GM19455 (cell line): ENCODE measurements at regions not wholly inside any gene's neighbourhood (a gene's known extent, or its start where the extent isn't known, plus 50 kb on each side); places are given as distances from the start of the nearest gene placed in this dataset.

Source experiments
- ATAC-seq: cut with Tn5 transposase; IDR thresholded peaks from one replicate; pipeline ENCODE4 v1.9.1; 2021; ENCODE audit not compliant: unreplicated experiment

GRCh38 chr1:218809625-218810024 lies 364.1 kb upstream of the LYPLAL1 start:
- no peak for ATAC-seq

- ATAC-seq: no peak
These were observed 363.4 kb upstream of the LYPLAL1 start for GRCh38 chr1:218810306-218810705.

- no peak for ATAC-seq
These were observed 362.2 kb upstream of the LYPLAL1 start for GRCh38 chr1:218811497-218811896.

DNA sequence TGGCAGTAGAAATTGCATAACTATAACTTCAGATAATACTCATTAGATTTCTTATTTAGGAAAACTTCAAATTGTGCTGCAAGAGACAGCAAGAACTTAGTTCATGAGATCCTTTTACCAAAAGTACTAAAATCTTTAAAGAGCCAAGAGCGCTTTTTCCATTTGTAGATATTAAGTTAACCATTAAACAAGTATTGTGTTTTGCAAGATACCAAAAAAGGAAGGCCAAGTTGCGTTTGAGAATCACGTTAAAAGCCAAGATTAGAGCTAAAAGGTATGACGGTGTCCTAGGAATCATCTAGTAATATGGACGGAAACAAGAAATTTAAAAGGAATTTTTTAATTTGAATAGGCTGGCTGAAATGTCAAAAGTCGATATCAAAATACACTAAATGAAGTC lies 361.3 kb upstream of the LYPLAL1 start:
- no peak for ATAC-seq

DNA sequence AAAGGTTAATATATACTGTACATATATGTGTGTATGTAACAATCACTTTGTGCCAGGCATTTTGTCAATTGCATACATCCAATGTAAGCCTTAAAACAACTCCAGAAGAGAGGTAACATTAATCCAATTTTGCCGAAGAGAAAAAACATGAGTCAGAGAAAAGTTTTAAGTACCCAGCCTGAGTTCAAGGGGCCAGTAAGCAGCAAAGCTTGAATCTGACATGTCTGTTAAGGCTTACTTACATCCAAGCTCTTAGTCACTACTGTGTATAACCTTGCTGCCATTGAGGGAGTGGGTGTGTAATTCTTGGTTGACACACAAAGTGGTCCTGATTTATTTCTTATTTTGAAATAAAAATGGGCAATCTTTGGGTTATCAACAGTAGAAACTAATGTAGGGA lies 360.4 kb upstream of the LYPLAL1 start:
- ATAC-seq: no peak

DNA sequence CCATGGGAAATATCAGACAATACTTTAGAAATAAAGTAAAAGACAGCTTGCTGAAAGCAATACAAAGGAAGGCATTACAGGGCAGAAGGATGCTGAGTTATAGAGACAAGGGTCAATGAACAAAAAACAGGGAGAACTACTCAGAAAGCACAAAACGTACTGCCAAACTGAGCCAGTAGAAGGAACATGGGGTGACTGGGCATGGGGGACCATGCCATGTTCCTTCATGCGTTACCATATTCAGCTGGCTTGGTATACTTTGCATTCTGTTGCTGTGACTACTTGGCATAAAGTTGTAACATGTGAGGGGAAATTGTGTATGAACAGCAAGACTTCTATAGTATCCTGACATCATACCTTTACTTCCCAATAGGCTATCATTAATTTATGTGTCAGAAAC lies 358.6 kb upstream of the LYPLAL1 start:
- ATAC-seq: no peak

DNA sequence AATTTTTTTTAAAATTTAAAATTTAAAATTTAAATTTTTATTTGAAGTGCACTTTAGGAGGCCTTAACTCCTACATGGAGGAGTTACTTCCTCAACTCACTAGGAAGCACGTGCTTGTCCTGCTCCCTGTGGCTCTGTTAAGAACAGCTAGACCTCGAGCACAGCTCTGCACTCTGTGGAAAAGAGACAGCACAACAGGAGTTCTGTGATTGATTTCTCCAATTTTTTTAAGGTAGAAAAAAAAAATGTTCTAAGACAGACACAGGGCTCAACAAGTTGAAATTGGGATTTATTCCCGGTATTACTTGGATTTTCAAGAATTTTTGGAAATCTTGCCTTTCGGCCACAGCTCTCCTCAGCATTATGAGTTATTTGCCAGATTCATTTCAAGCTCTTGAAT lies 356.6 kb upstream of the LYPLAL1 start:
- ATAC-seq: no peak

- ATAC-seq: no peak
These were observed 355.8 kb upstream of the LYPLAL1 start for GRCh38 chr1:218817691-218818465.

GRCh38 chr1:218823291-218823900 lies 350.3 kb upstream of the LYPLAL1 start:
- no peak for ATAC-seq

DNA sequence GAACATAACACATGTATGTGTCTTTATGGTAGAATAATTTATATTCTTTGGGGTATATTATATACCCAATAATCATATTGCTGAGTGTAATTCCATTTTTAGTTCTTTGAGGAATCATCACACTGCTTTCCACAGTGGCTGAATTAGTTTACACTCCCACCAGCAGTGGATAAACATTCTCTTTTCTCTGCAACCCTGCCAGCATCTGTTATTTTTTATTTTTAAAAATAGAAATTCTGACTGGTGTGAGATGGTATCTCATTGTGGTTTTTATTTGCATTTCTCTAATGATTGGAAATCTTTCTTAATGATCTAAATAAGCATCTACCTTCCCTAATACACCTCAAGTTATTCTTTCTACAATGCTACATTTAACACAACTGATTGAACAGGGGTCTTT lies 346.2 kb upstream of the LYPLAL1 start:
- ATAC-seq: no peak

DNA sequence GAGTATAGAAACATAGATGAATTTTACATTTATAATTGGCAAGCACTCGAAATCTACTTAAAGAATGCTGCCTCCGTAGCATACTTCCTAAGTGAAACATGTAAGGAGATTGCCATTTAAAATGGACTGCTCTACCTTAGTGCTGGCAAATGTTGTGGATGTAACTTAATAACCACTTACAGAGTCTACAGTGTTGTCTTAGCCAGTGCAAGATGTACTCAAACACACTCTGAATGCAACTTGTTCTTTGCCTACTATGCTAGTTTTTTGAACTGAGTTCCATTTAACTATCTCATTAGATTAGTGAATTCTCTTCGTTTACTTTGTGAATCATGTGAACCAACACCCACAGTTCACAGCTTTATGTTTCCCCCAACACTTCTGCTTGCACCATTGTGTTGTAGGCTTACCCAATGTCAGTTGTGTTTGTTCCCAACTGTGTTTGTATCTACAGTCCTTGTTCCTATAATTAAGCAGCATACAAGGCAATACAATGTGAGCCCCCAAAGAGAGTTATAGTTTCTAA lies 345.5 kb upstream of the LYPLAL1 start:
- no peak for ATAC-seq

DNA sequence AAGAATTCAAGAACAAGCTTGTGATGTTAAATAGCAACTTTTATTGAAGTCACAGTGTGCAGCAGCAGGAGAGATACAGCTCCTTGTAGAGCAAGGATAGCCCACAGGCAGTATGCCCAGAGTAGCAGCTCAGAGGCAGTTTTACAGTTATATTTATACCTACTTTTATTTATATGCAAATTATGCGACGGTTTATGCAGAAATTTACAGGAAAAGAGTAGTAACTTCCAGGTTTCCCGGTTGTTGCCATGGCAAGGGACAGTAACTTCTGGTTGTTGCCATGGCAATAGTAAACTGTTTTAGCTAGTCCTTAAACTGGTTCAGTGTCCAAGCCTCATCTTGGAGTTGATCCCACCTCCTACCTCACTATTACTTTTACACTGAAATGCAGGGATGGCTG lies 344.6 kb upstream of the LYPLAL1 start:
- no peak for ATAC-seq

GRCh38 chr1:218835609-218836008 lies 338.1 kb upstream of the LYPLAL1 start:
- no peak for ATAC-seq

GRCh38 chr1:218836264-218836663 lies 337.4 kb upstream of the LYPLAL1 start:
- ATAC-seq: no peak

DNA sequence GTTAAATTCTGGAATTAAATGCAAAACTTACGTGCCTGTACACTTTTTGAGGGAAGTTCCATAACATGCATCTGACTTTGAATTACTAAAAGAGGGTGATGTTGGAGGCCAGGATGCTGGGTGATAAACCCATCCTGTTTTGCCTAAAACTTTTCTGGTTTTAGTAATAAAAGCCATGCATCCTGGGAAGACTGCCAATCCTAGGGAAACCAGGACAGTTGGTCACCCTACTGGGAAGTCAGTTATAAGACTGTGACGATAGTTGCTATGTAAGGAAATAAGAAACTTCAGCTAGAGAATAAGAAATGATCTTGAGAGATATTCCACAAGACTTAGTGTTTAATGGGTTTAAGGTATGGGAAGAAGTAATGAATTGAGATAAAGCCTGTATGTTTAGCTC lies 336.6 kb upstream of the LYPLAL1 start:
- no peak for ATAC-seq

GRCh38 chr1:218845589-218845988 lies 328.1 kb upstream of the LYPLAL1 start:
- no peak for ATAC-seq

DNA sequence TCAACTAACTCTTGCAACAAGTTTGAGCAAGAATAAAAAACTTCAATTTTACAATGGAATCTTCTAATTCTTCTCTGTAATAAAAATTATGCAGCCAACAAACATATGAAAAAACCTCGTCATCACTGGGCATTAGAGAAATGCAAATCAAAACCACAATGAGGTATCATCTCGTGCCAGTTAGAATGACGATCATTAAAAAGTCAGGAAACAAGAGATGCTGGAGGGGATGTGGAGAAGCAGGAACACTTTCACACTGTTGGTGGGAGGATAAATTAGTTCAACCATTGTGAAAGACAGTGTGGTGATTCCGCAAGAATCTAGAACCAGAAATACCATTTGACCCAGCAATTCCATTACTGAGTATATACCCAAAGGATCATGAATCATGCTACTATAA lies 327.5 kb upstream of the LYPLAL1 start:
- ATAC-seq: no peak

- ATAC-seq: no peak
These were observed 326.4 kb upstream of the LYPLAL1 start for GRCh38 chr1:218847089-218847768.

DNA sequence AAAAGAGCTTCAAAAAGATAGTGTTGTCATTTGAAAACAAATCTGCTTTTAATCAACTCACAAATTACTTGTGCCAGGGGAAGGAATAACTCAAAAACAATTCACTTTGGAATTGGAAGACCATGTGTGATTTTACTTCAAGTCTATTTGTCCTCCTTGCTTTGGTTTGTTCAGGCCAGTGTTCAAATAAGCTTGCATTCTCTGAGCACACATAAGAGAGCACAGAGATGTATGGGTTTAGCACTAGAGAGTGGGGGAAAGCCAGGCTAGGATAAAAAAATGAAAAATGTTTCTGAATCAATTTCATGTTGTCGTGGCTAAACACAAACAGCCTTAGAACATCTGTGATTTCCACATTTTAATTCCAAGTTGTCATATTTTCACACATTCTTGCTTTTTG lies 325.7 kb upstream of the LYPLAL1 start:
- ATAC-seq: no peak

GRCh38 chr1:218850367-218850766 lies 323.3 kb upstream of the LYPLAL1 start:
- ATAC-seq: no peak

DNA sequence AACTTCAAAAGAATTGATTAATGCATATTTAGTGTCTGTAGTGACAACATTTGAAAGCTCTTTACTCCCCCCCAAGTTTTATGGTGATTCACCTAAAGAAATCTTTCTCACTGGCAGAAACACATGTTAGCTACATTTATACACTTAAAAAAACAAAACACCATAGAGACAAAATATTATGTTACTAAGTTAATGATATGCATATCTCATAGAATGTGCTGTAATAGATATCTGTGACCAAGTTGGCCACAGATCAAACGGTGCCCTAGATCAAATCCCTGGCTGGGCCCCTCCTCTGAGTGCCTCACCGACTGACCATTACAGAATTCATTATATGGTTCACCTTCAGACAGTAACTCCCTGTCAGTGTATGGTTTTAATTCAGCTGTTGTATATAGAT lies 322.1 kb upstream of the LYPLAL1 start:
- ATAC-seq: no peak

DNA sequence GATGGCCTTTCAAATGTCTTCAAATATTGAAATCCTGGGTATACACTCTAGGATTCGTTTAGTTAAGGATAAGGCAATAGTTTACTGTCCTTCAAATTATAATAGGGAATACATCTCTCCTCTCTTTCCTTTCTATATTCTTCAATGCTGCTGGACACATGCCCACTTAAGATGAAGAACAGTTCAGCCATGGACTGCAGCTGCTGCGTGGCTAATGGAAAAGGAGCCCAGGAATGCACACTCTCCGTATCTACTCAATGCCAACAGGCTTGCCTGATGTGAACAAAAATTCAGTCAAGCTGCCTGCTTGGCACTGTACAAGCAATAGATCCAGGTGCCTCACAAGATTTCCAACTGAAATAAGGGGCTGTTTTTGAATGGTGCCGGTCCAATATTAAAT lies 321.2 kb upstream of the LYPLAL1 start:
- ATAC-seq: no peak
